Stomach (tissue), 4 donors: ENCODE measurements at regions not wholly inside any gene's neighbourhood (a gene's known extent, or its start where the extent isn't known, plus 50 kb on each side); places are given as distances from the start of the nearest gene placed in this dataset.

Experiments used
- CTCF ChIP-seq, 7 experiments: fragments of 450-650 bp in 4 of 7; fragments of 200-600 bp in 3 of 7; sonication (generic) in 3 of 7; IDR thresholded peaks; one replicate each; pipeline ENCODE4 v1.5.1; 2016 to 2019; ENCODE audit warnings: antibody characterized with exemption in 7 of 7, control low read depth in 2 of 7, mild to moderate bottlenecking in 1 of 7
- POLR2A ChIP-seq, 4 donors: fragments of 450-650 bp; IDR thresholded peaks; one replicate each; pipeline ENCODE4 v1.6.1; 2016; ENCODE audit warnings: antibody characterized with exemption in 4 of 4, control low read depth in 2 of 4, mild to moderate bottlenecking in 1 of 4, moderate library complexity in 1 of 4
- POLR2AphosphoS5 ChIP-seq, 3 donors: sonication (generic); formaldehyde crosslinking; IDR thresholded peaks; one replicate each; pipeline ENCODE4 v1.6.1; 2016; ENCODE audit warnings: antibody characterized with exemption in 3 of 3

GRCh38 chr10:4434105-4434504, 391.9 kb upstream of the AKR1E2 start:
- TF ChIP-seq POLR2AphosphoS5 (IDR thresholded peaks at IDR 0.05) (no peak), CTCF (IDR thresholded peaks at IDR 0.05) (no peak), POLR2A (IDR thresholded peaks at IDR 0.05) (no peak)
